Activated CD4-positive, CD25-positive, alpha-beta regulatory T cell treated with anti-CD3 and anti-CD28 coated beads, Interleukin-2, amount 50 U/mL, for 72 hours (primary cell): ENCODE measurements at regions not wholly inside any gene's neighbourhood (a gene's known extent, or its start where the extent isn't known, plus 50 kb on each side); places are given as distances from the start of the nearest gene placed in this dataset.

Experiments used
- DNase-seq: peaks from one replicate; pipeline ENCODE4 v3.0.0; 2021

GRCh38 chr1:101290922-101291561 lies 54.2 kb downstream of the S1PR1 start:
- no peak for DNase-seq

GRCh38 chr1:101291562-101292380 lies 55.0 kb downstream of the S1PR1 start:
- no peak for DNase-seq

- no peak for DNase-seq
These were observed 56.7 kb downstream of the S1PR1 start for GRCh38 chr1:101293461-101294051.

- DNase-seq, result no peak
These were observed 58.4 kb downstream of the S1PR1 start for GRCh38 chr1:101295209-101295608.

GRCh38 chr1:101298663-101299062 lies 61.8 kb downstream of the S1PR1 start:
- DNase-seq, result no peak

GRCh38 chr1:101299141-101299540 lies 62.3 kb downstream of the S1PR1 start:
- no peak for DNase-seq

- no peak for DNase-seq
These were observed 62.9 kb downstream of the S1PR1 start for GRCh38 chr1:101299710-101300109.

- DNase-seq, result no peak
These were observed 64.1 kb downstream of the S1PR1 start for GRCh38 chr1:101300916-101301315.

- no peak for DNase-seq
These were observed 64.7 kb downstream of the S1PR1 start for GRCh38 chr1:101301446-101302057.

GRCh38 chr1:101302831-101303511 lies 66.2 kb downstream of the S1PR1 start:
- DNase-seq, result no peak

GRCh38 chr1:101307985-101308689 lies 71.3 kb downstream of the S1PR1 start:
- no peak for DNase-seq

GRCh38 chr1:101308935-101309333 lies 72.1 kb downstream of the S1PR1 start:
- no peak for DNase-seq

- peak; percentile 60 for DNase-seq
These were observed 72.8 kb downstream of the S1PR1 start for GRCh38 chr1:101309334-101310311.

- DNase-seq, result no peak
These were observed 73.7 kb downstream of the S1PR1 start for GRCh38 chr1:101310506-101310905.

GRCh38 chr1:101311146-101311920 lies 74.5 kb downstream of the S1PR1 start:
- no peak for DNase-seq

GRCh38 chr1:101312147-101312546 lies 75.3 kb downstream of the S1PR1 start:
- DNase-seq, result no peak

GRCh38 chr1:101313356-101313755 lies 76.5 kb downstream of the S1PR1 start:
- DNase-seq, result no peak

- DNase-seq, result no peak
These were observed 77.4 kb downstream of the S1PR1 start for GRCh38 chr1:101314244-101314643.

- DNase-seq, result no peak
These were observed 79.4 kb downstream of the S1PR1 start for GRCh38 chr1:101316256-101316655.

GRCh38 chr1:101316799-101317198 lies 80.0 kb downstream of the S1PR1 start:
- DNase-seq, result no peak
